IMR-90 (cell line): ENCODE measurements at regions not wholly inside any gene's neighbourhood (a gene's known extent, or its start where the extent isn't known, plus 50 kb on each side); places are given as distances from the start of the nearest gene placed in this dataset.

Experiments used
- ATAC-seq: fragments of 200-7000 bp; cut with Tn5 transposase; 2 replicates; pipeline ENCODE4 v1.9.1; 2020; ENCODE audit warnings: low read depth, mild to moderate bottlenecking, moderate library complexity
- BruUV-seq: library from RNA; stranded (reverse); fragments of 400-500 nt; replicated peaks from 2 replicates; lab custom pipeline; 2021; lab: Mats Ljungman, UMichigan
- CTCF ChIA-PET: fragments of 300-600 bp; formaldehyde crosslinking; extraction: SDS; loops from one replicate; lab custom pipeline; 2021; ENCODE audit warnings: antibody characterized with exemption; lab: Yijun Ruan, JAX
- POLR2A ChIA-PET: fragments of 300-600 bp; sonication (Branson Sonifier 250); formaldehyde crosslinking; loops from one replicate; lab custom pipeline; 2022; ENCODE audit warnings: antibody characterized with exemption; ENCODE audit not compliant: unreplicated experiment; lab: Charles Lee
- DNase-seq: peaks from one replicate; pipeline ENCODE4 v3.0.0; 2013
- H2AFZ ChIP-seq: replicated peaks from 2 replicates; pipeline ENCODE3; 2013; ENCODE audit warnings: low read length, mild to moderate bottlenecking; ENCODE audit not compliant: poor library complexity
- H2AK5ac ChIP-seq: 2 replicates; pipeline ENCODE4 v1.6.1; 2013; ENCODE audit warnings: low read depth, low read length, inconsistent platforms
- H2AK9ac ChIP-seq: replicated peaks from 2 replicates; pipeline ENCODE3; 2013; ENCODE audit warnings: mild to moderate bottlenecking, low read depth, low read length, moderate library complexity; ENCODE audit not compliant: poor library complexity
- H2BK120ac ChIP-seq: 2 replicates; pipeline ENCODE4 v1.6.1; 2013; ENCODE audit warnings: low read depth, low read length, inconsistent platforms
- H2BK15ac ChIP-seq: 3 replicates; pipeline ENCODE4 v1.6.1; 2013; ENCODE audit warnings: low read depth, low read length, inconsistent platforms
- H2BK20ac ChIP-seq: 2 replicates; pipeline ENCODE4 v1.6.1; 2013; ENCODE audit warnings: low read depth, mild to moderate bottlenecking, inconsistent platforms, low read length, moderate library complexity
- H2BK5ac ChIP-seq: 2 replicates; pipeline ENCODE4 v1.6.1; 2013; ENCODE audit warnings: mild to moderate bottlenecking, low read depth, low read length, inconsistent platforms; ENCODE audit not compliant: poor library complexity, severe bottlenecking
- H3K14ac ChIP-seq: replicated peaks from 2 replicates; pipeline ENCODE4 v1.6.1; 2013; ENCODE audit warnings: low read depth, low read length, inconsistent platforms
- H3K18ac ChIP-seq: 2 replicates; pipeline ENCODE4 v1.6.1; 2013; ENCODE audit warnings: low read depth, low read length, control low read depth
- H3K23ac ChIP-seq: 2 replicates; pipeline ENCODE4 v1.6.1; 2013; ENCODE audit warnings: low read depth, low read length, inconsistent platforms
- H3K27ac ChIP-seq: 2 replicates; pipeline ENCODE4 v1.5.1; 2013; ENCODE audit warnings: mild to moderate bottlenecking, control low read depth, low read length; ENCODE audit not compliant: insufficient read depth
- H3K27me3 ChIP-seq: 2 replicates; pipeline ENCODE4 v1.6.1; 2013; ENCODE audit warnings: low read length; ENCODE audit not compliant: control insufficient read depth, insufficient read depth
- H3K36me3 ChIP-seq: 2 replicates; pipeline ENCODE4 v1.6.1; 2013; ENCODE audit warnings: low read length, mixed read lengths; ENCODE audit not compliant: control insufficient read depth, insufficient read depth
- H3K4ac ChIP-seq: 2 replicates; pipeline ENCODE4 v1.6.1; 2013; ENCODE audit warnings: low read depth, low read length, inconsistent platforms
- H3K4me1 ChIP-seq: 2 replicates; pipeline ENCODE4 v1.6.1; 2013; ENCODE audit warnings: low read length, mixed read lengths; ENCODE audit not compliant: control insufficient read depth, insufficient read depth
- H3K4me2 ChIP-seq: 2 replicates; pipeline ENCODE4 v1.6.1; 2013; ENCODE audit warnings: low read depth, mild to moderate bottlenecking, control low read depth, low read length, moderate library complexity
- H3K4me3 ChIP-seq: 2 replicates; pipeline ENCODE4 v1.5.1; 2013; ENCODE audit warnings: low read depth, mild to moderate bottlenecking, control low read depth, low read length, moderate library complexity; ENCODE audit not compliant: insufficient read depth
- H3K56ac ChIP-seq: 2 replicates; pipeline ENCODE4 v1.6.1; 2013; ENCODE audit warnings: low read length, inconsistent platforms; ENCODE audit not compliant: insufficient read depth; ENCODE audit errors: extremely low read depth
- H3K79me1 ChIP-seq, 2 experiments: 2 replicates each; pipeline ENCODE4 v1.6.1; 2013; ENCODE audit warnings: low read length in 2 of 2, inconsistent platforms in 1 of 2, low read depth in 1 of 2
- H3K9ac ChIP-seq: 2 replicates; pipeline ENCODE4 v1.6.1; 2013; ENCODE audit warnings: low read depth, low read length, control low read depth
- H3K9me1 ChIP-seq: 2 replicates; pipeline ENCODE4 v1.6.1; 2013; ENCODE audit warnings: low read length, inconsistent platforms; ENCODE audit not compliant: insufficient read depth
- H3K9me3 ChIP-seq: 2 replicates; pipeline ENCODE4 v1.6.1; 2013; ENCODE audit warnings: low read length; ENCODE audit not compliant: control insufficient read depth, insufficient read depth
- H4K20me1 ChIP-seq: 2 replicates; pipeline ENCODE4 v1.6.1; 2013; ENCODE audit warnings: low read length, inconsistent platforms; ENCODE audit not compliant: insufficient read depth
- H4K5ac ChIP-seq: 2 replicates; pipeline ENCODE4 v1.6.1; 2013; ENCODE audit warnings: mild to moderate bottlenecking, low read depth, low read length, control low read depth
- H4K8ac ChIP-seq, 2 experiments: 2 replicates each; pipeline ENCODE4 v1.6.1; 2013; ENCODE audit warnings: low read depth in 2 of 2, low read length in 2 of 2, control low read depth in 1 of 2, inconsistent platforms in 1 of 2
- H4K91ac ChIP-seq: 2 replicates; pipeline ENCODE4 v1.6.1; 2013; ENCODE audit warnings: low read depth, low read length, inconsistent platforms; ENCODE audit not compliant: insufficient read depth
- BHLHE40 ChIP-seq: fragments of 150-350 bp; IDR thresholded peaks from 2 replicates; pipeline ENCODE4 v1.6.1; 2016; ENCODE audit warnings: mild to moderate bottlenecking, low read depth, low read length
- CEBPB ChIP-seq: IDR thresholded peaks from 2 replicates; pipeline ENCODE4 v1.6.1; 2012; ENCODE audit warnings: low read depth, low read length, improper control_type of control experiment
- CHD1 ChIP-seq: IDR thresholded peaks from 2 replicates; pipeline ENCODE4 v1.6.1; 2012; ENCODE audit warnings: low read depth, low read length, improper control_type of control experiment
- CTCF ChIP-seq: conservative IDR thresholded peaks from 2 replicates; pipeline ENCODE4 v1.5.1; 2012; ENCODE audit warnings: mild to moderate bottlenecking, low read depth, low read length, improper control_type of control experiment
- ELK1 ChIP-seq: fragments of 150-350 bp; IDR thresholded peaks from 2 replicates; pipeline ENCODE4 v1.6.1; 2016; ENCODE audit warnings: low read depth, mild to moderate bottlenecking, low read length, moderate library complexity, borderline replicate concordance
- FOS ChIP-seq: fragments of 150-350 bp; IDR thresholded peaks from 2 replicates; pipeline ENCODE4 v1.6.1; 2016; ENCODE audit warnings: low read depth, low read length
- MAFK ChIP-seq: IDR thresholded peaks from 2 replicates; pipeline ENCODE4 v1.6.1; 2012; ENCODE audit warnings: low read depth, low read length, improper control_type of control experiment
- MAZ ChIP-seq: IDR thresholded peaks from 2 replicates; pipeline ENCODE4 v1.6.1; 2012; ENCODE audit warnings: low read depth, mild to moderate bottlenecking, low read length, improper control_type of control experiment, moderate library complexity, borderline replicate concordance
- MXI1 ChIP-seq: IDR thresholded peaks from 2 replicates; pipeline ENCODE4 v1.6.1; 2012; ENCODE audit warnings: low read depth, mild to moderate bottlenecking, low read length, moderate library complexity, borderline replicate concordance
- NFE2L2 ChIP-seq: fragments of 150-350 bp; IDR thresholded peaks from 2 replicates; pipeline ENCODE4 v1.6.1; 2016; ENCODE audit warnings: low read depth, mild to moderate bottlenecking, low read length
- RAD21 ChIP-seq: IDR thresholded peaks from 2 replicates; pipeline ENCODE4 v1.6.1; 2012; ENCODE audit warnings: low read length, improper control_type of control experiment
- RCOR1 ChIP-seq: IDR thresholded peaks from 2 replicates; pipeline ENCODE4 v1.6.1; 2012; ENCODE audit warnings: mild to moderate bottlenecking, low read length, improper control_type of control experiment; ENCODE audit not compliant: insufficient replicate concordance
- RFX5 ChIP-seq: IDR thresholded peaks from 2 replicates; pipeline ENCODE4 v1.8.0; 2012; ENCODE audit warnings: low read depth, mild to moderate bottlenecking, low read length, moderate library complexity
- SMC3 ChIP-seq: fragments of 150-350 bp; IDR thresholded peaks from 2 replicates; pipeline ENCODE4 v1.6.1; 2016; ENCODE audit warnings: low read depth, mild to moderate bottlenecking, antibody characterized with exemption, low read length, moderate library complexity
- USF2 ChIP-seq: fragments of 150-350 bp; IDR thresholded peaks from 2 replicates; pipeline ENCODE4 v1.6.1; 2017; ENCODE audit warnings: mild to moderate bottlenecking, antibody characterized with exemption, low read length, low read depth
- WGBS, 2 experiments: methylation state at CpG; one replicate each; pipeline versions ENCODE4 v1.1.5 to v1.1.7; 2013; ENCODE audit warnings: missing lambda C conversion rate in 2 of 2; ENCODE audit not compliant: insufficient read length in 1 of 2; ENCODE audit errors: extremely low coverage in 2 of 2; 5-methylcytosine and 5-hydroxymethylcytosine counted together
- dilution Hi-C: fragments of 300-500 bp; cut with HindIII; formaldehyde crosslinking; loops from one replicate; pipeline ENCODE4 v1.14.3; 2018; ENCODE audit warnings: low sequenced_read_pairs; ENCODE audit not compliant: unreplicated experiment
- in situ Hi-C: fragments of 300-500 bp; cut with MboI; formaldehyde crosslinking; loops from 3 replicates; pipeline ENCODE4 v1.14.3; 2019; ENCODE audit warnings: low sequenced_read_pairs, inconsistent platforms, mixed read lengths
- intact Hi-C: fragments of 100-400 bp; cut with micrococcal nuclease; formaldehyde crosslinking; loops from 2 replicates; pipeline ENCODE4 v1.10.0; 2022

- no peak overlapping the region for H3K4me2 ChIP-seq
- H3K4ac ChIP-seq = no peak overlapping the region
- intact Hi-C loops (no loop called here), dilution Hi-C loops (no loop called here), in situ Hi-C loops (no loop called here)
- H2AFZ ChIP-seq = peak overlapping the region; percentile 76
- ATAC-seq (no peak), DNase-seq (no peak)
- peaks cover 6% of the 10 kb centered on the region for H3K4me1 ChIP-seq
- ChIA-PET CTCF (interaction anchor here (0.6 to 2.1 kb wide), 4 partner anchors 10 to 358 kb away, joined by 3 to 5 read pairs (median 4); no protein-coding TSS in a partner anchor), POLR2A (no interaction called here)
- TF ChIP-seq RAD21 (no peak), USF2 (no peak), BHLHE40 (no peak), CEBPB (no peak), MAFK (no peak), RFX5 (no peak), ELK1 (no peak), MXI1 (no peak), CHD1 (no peak), MAZ (no peak), RCOR1 (no peak), SMC3 (no peak), FOS (no peak), CTCF (no peak), NFE2L2 (no peak)
- no peak overlapping the region for H2BK5ac ChIP-seq
- no peaks in the 10 kb centered on the region for H3K79me1 ChIP-seq
- no peaks in the 10 kb centered on the region for H3K36me3 ChIP-seq
- H3K27me3 ChIP-seq = no peaks in the 10 kb centered on the region
- H2BK20ac ChIP-seq = no peak overlapping the region
- 0 out of 2 replicates have a peak overlapping the region, but pooled peaks have one; percentile 10 for H3K23ac ChIP-seq
- H4K5ac ChIP-seq = peak overlapping the region; percentile 20
- WGBS, 2 experiments = no CpG with 5 or more reads among the region's 7 CpGs
- no peak overlapping the region for H2BK120ac ChIP-seq
- no peak overlapping the region for H2BK15ac ChIP-seq
- no peak overlapping the region for H2AK9ac ChIP-seq
- no peak overlapping the region for H3K18ac ChIP-seq
- H3K9me3 ChIP-seq = no peaks in the 10 kb centered on the region
- no peak overlapping the region for H3K27ac ChIP-seq
- H4K91ac ChIP-seq = no peak overlapping the region
- H3K9me1 ChIP-seq = peaks cover 14% of the 10 kb centered on the region
- peak overlapping the region in 1 of 2 experiments; percentile 31; a peak in 1 of 4 replicates for H4K8ac ChIP-seq
- H3K56ac ChIP-seq = no peak overlapping the region
- no peak overlapping the region for H2AK5ac ChIP-seq
- no TSS peak for BruUV-seq
- 0 out of 2 replicates have a peak overlapping the region, but pooled peaks have one; percentile 36 for H3K14ac ChIP-seq
- no peaks in the 10 kb centered on the region for H4K20me1 ChIP-seq
- H3K9ac ChIP-seq = no peak overlapping the region
- no peak overlapping the region for H3K4me3 ChIP-seq
Measured at GRCh38 chr4:140243278-140243753, 89.3 kb upstream of the MAML3 start.
